Epithelial cell of proximal tubule (primary cell): ENCODE measurements at regions not wholly inside any gene's neighbourhood (a gene's known extent, or its start where the extent isn't known, plus 50 kb on each side); places are given as distances from the start of the nearest gene placed in this dataset.
A peak's percentile ranks its signal among the peaks of the same experiment; 100 is the strongest.

Experiments used
- DNase-seq: peaks from one replicate; pipeline ENCODE4 v3.0.0-alpha.2; 2011; ENCODE audit warnings: low read depth
- H3K4me3 ChIP-seq: 2 replicates; pipeline ENCODE4 v1.5.1; 2011; ENCODE audit warnings: low read depth, mild to moderate bottlenecking, low read length
- CTCF ChIP-seq: conservative IDR thresholded peaks from 2 replicates; pipeline ENCODE4 v1.5.1; 2012; ENCODE audit warnings: low read depth, mild to moderate bottlenecking, low read length

- no peak for DNase-seq
- H3K4me3 ChIP-seq: no peak overlapping the region
- no peak for TF ChIP-seq CTCF
Observed at GRCh38 chr7:46524350-46524749, 603.3 kb upstream of the IGFBP3 start.

- DNase-seq: no peak
- no peak for TF ChIP-seq CTCF
- H3K4me3 ChIP-seq: no peak overlapping the region
Observed at GRCh38 chr7:46522354-46522906, 601.4 kb upstream of the IGFBP3 start.

GRCh38 chr7:46518713-46519112 lies 597.6 kb upstream of the IGFBP3 start:
- no peak overlapping the region for H3K4me3 ChIP-seq
- no peak for TF ChIP-seq CTCF
- DNase-seq: no peak

GRCh38 chr7:46515844-46516590 lies 594.9 kb upstream of the IGFBP3 start:
- no peak overlapping the region for H3K4me3 ChIP-seq
- TF ChIP-seq CTCF: no peak
- DNase-seq: peak; percentile 45

- no peak for TF ChIP-seq CTCF
- no peak overlapping the region for H3K4me3 ChIP-seq
- no peak for DNase-seq
Observed at GRCh38 chr7:46513447-46513848, 592.4 kb upstream of the IGFBP3 start.

GRCh38 chr7:46512891-46513413 lies 591.9 kb upstream of the IGFBP3 start:
- no peak for TF ChIP-seq CTCF
- DNase-seq: no peak
- no peak overlapping the region for H3K4me3 ChIP-seq
